ENCODE measurements at regions not wholly inside any gene's neighbourhood (a gene's known extent, or its start where the extent isn't known, plus 50 kb on each side); places are given as distances from the start of the nearest gene placed in this dataset.

GRCh38 chr1:3971981-3972380 lies 71.9 kb upstream of the C1orf174 start:
- Histone ChIP-seq H3K4me3 (ENCODE audit: low read length) (no peak overlapping the region), H3K4me1 (ENCODE audit: control insufficient read depth, low read length) (peaks cover 18% of the 10 kb centered on the region), H3K27me3 (ENCODE audit: control insufficient read depth, low read length) (peaks cover 8% of the 10 kb centered on the region; the same call in 1 of the 2 replicates), H4K20me1 (ENCODE audit: control insufficient read depth, insufficient read depth, low read depth, low read length) (no peaks in the 10 kb centered on the region), H3F3A (ENCODE audit: control insufficient read depth, insufficient read depth) (no peaks in the 10 kb centered on the region), H3K9me2 (replicated peaks; ENCODE audit: control insufficient read depth, low read length) (no peaks in the 10 kb centered on the region), H3K27ac (ENCODE audit: low read depth, low read length) (no peak overlapping the region), H3K4me2 (ENCODE audit: low read length) (no peak overlapping the region), H3K79me2 (ENCODE audit: control insufficient read depth, low read length) (no peaks in the 10 kb centered on the region), H3K36me3 (ENCODE audit: control insufficient read depth, low read length) (no peaks in the 10 kb centered on the region), H3K9me3 (ENCODE audit: control insufficient read depth, insufficient read depth, low read length) (peaks cover 16% of the 10 kb centered on the region)
- TF ChIP-seq CTCF (IDR thresholded peaks at IDR 0.05; ENCODE audit: low read depth, low read length, poor library complexity, severe bottlenecking) (no peak), EZH2phosphoT487 (IDR thresholded peaks at IDR 0.05; ENCODE audit: borderline replicate concordance, low read length) (no peak)

- Histone ChIP-seq H3K79me2 (ENCODE audit: control insufficient read depth, low read length) (no peaks in the 10 kb centered on the region), H3K4me1 (ENCODE audit: control insufficient read depth, low read length) (peaks cover 14% of the 10 kb centered on the region), H3K27ac (ENCODE audit: low read depth, low read length) (no peak overlapping the region), H4K20me1 (ENCODE audit: control insufficient read depth, insufficient read depth, low read depth, low read length) (no peaks in the 10 kb centered on the region), H3K9me3 (ENCODE audit: control insufficient read depth, insufficient read depth, low read length) (no peaks in the 10 kb centered on the region), H3F3A (ENCODE audit: control insufficient read depth, insufficient read depth) (no peaks in the 10 kb centered on the region), H3K4me3 (ENCODE audit: low read length) (no peak overlapping the region), H3K27me3 (ENCODE audit: control insufficient read depth, low read length) (no peaks in the 10 kb centered on the region), H3K36me3 (ENCODE audit: control insufficient read depth, low read length) (no peaks in the 10 kb centered on the region), H3K4me2 (ENCODE audit: low read length) (no peak overlapping the region), H3K9me2 (replicated peaks; ENCODE audit: control insufficient read depth, low read length) (no peaks in the 10 kb centered on the region)
- TF ChIP-seq EZH2phosphoT487 (IDR thresholded peaks at IDR 0.05; ENCODE audit: borderline replicate concordance, low read length) (no peak), CTCF (IDR thresholded peaks at IDR 0.05; ENCODE audit: low read depth, low read length, poor library complexity, severe bottlenecking) (no peak)
These were observed 76.0 kb upstream of the C1orf174 start for GRCh38 chr1:3975903-3976630.

- peaks cover 6% of the 10 kb centered on the region for H3K4me1 ChIP-seq (ENCODE audit: control insufficient read depth, low read length)
- H3K27me3 ChIP-seq (ENCODE audit: control insufficient read depth, low read length): no peaks in the 10 kb centered on the region
- no peak for TF ChIP-seq EZH2phosphoT487 (IDR thresholded peaks at IDR 0.05; ENCODE audit: borderline replicate concordance, low read length)
- no peak for TF ChIP-seq CTCF (IDR thresholded peaks at IDR 0.05; ENCODE audit: low read depth, low read length, poor library complexity, severe bottlenecking)
- H3K36me3 ChIP-seq (ENCODE audit: control insufficient read depth, low read length): no peaks in the 10 kb centered on the region
- H3K4me3 ChIP-seq (ENCODE audit: low read length): no peak overlapping the region
- no peaks in the 10 kb centered on the region for H3K79me2 ChIP-seq (ENCODE audit: control insufficient read depth, low read length)
- H3F3A ChIP-seq (ENCODE audit: control insufficient read depth, insufficient read depth): no peaks in the 10 kb centered on the region
- H3K4me2 ChIP-seq (ENCODE audit: low read length): no peak overlapping the region
- H3K9me3 ChIP-seq (ENCODE audit: control insufficient read depth, insufficient read depth, low read length): no peaks in the 10 kb centered on the region
- no peak overlapping the region for H3K27ac ChIP-seq (ENCODE audit: low read depth, low read length)
- no peaks in the 10 kb centered on the region for H3K9me2 ChIP-seq (replicated peaks; ENCODE audit: control insufficient read depth, low read length)
- no peaks in the 10 kb centered on the region for H4K20me1 ChIP-seq (ENCODE audit: control insufficient read depth, insufficient read depth, low read depth, low read length)
These were observed 76.7 kb upstream of the C1orf174 start for GRCh38 chr1:3976821-3977220.

Measured in DOHH2 (cell line).